ENCODE measurements at regions not wholly inside any gene's neighbourhood (a gene's known extent, or its start where the extent isn't known, plus 50 kb on each side); places are given as distances from the start of the nearest gene placed in this dataset.

GRCh38 chr5:135210286-135211055 lies 176.4 kb upstream of the PITX1 start:
- DNase-seq (ENCODE audit: extremely low spot score, insufficient read length, low read depth): no peak

GRCh38 chr5:135208903-135209721 lies 175.1 kb upstream of the PITX1 start:
- DNase-seq (ENCODE audit: extremely low spot score, insufficient read length, low read depth) (no peak), FAIRE-seq (no peak)

More at GRCh38 chr5:135210286-135211055, 176.4 kb upstream of the PITX1 start:
- FAIRE-seq: no peak

GRCh38 chr5:135208555-135208902 lies 174.5 kb upstream of the PITX1 start:
- DNase-seq (ENCODE audit: extremely low spot score, insufficient read length, low read depth) (no peak), FAIRE-seq (no peak)

GRCh38 chr5:135207866-135208265 lies 173.8 kb upstream of the PITX1 start:
- no peak for FAIRE-seq

GRCh38 chr5:135206862-135207261 lies 172.8 kb upstream of the PITX1 start:
- no peak for FAIRE-seq

More at GRCh38 chr5:135207866-135208265, 173.8 kb upstream of the PITX1 start:
- no peak for DNase-seq (ENCODE audit: extremely low spot score, insufficient read length, low read depth)

GRCh38 chr5:135205632-135206349 lies 171.8 kb upstream of the PITX1 start:
- FAIRE-seq (no peak), DNase-seq (ENCODE audit: extremely low spot score, insufficient read length, low read depth) (no peak)

More at GRCh38 chr5:135206862-135207261, 172.8 kb upstream of the PITX1 start:
- no peak for DNase-seq (ENCODE audit: extremely low spot score, insufficient read length, low read depth)

GRCh38 chr5:135204151-135204600 lies 170.1 kb upstream of the PITX1 start:
- FAIRE-seq: no peak
- no peak for DNase-seq (ENCODE audit: extremely low spot score, insufficient read length, low read depth)

GRCh38 chr5:135203593-135204036 lies 169.6 kb upstream of the PITX1 start:
- peak; percentile 39 for FAIRE-seq

GRCh38 chr5:135203019-135203418 lies 169.0 kb upstream of the PITX1 start:
- FAIRE-seq: no peak

More at GRCh38 chr5:135203593-135204036, 169.6 kb upstream of the PITX1 start:
- no peak for DNase-seq (ENCODE audit: extremely low spot score, insufficient read length, low read depth)

GRCh38 chr5:135199919-135200318 lies 165.9 kb upstream of the PITX1 start:
- DNase-seq (ENCODE audit: extremely low spot score, insufficient read length, low read depth) (no peak), FAIRE-seq (no peak)

More at GRCh38 chr5:135203019-135203418, 169.0 kb upstream of the PITX1 start:
- no peak for DNase-seq (ENCODE audit: extremely low spot score, insufficient read length, low read depth)

- FAIRE-seq: no peak
- DNase-seq (ENCODE audit: extremely low spot score, insufficient read length, low read depth): no peak
These were observed 162.5 kb upstream of the PITX1 start for GRCh38 chr5:135196483-135196882.

GRCh38 chr5:135195270-135195608 lies 161.2 kb upstream of the PITX1 start:
- FAIRE-seq (no peak), DNase-seq (ENCODE audit: extremely low spot score, insufficient read length, low read depth) (no peak)

- FAIRE-seq: no peak
- no peak for DNase-seq (ENCODE audit: extremely low spot score, insufficient read length, low read depth)
These were observed 160.7 kb upstream of the PITX1 start for GRCh38 chr5:135194573-135195269.

GRCh38 chr5:135194126-135194488 lies 160.1 kb upstream of the PITX1 start:
- no peak for FAIRE-seq
- no peak for DNase-seq (ENCODE audit: extremely low spot score, insufficient read length, low read depth)

GRCh38 chr5:135193213-135194125 lies 159.4 kb upstream of the PITX1 start:
- DNase-seq (ENCODE audit: extremely low spot score, insufficient read length, low read depth) (no peak), FAIRE-seq (no peak)

GRCh38 chr5:135192351-135192750 lies 158.3 kb upstream of the PITX1 start:
- DNase-seq (ENCODE audit: extremely low spot score, insufficient read length, low read depth) (no peak), FAIRE-seq (no peak)

- FAIRE-seq (peak; percentile 29), DNase-seq (ENCODE audit: extremely low spot score, insufficient read length, low read depth) (peak; percentile 48)
These were observed 157.2 kb upstream of the PITX1 start for GRCh38 chr5:135191084-135191826.

GRCh38 chr5:135190416-135191083 lies 156.5 kb upstream of the PITX1 start:
- no peak for FAIRE-seq
- DNase-seq (ENCODE audit: extremely low spot score, insufficient read length, low read depth): no peak

Measured in GM18507 (cell line).